Epithelial cell of esophagus (primary cell): ENCODE measurements at regions not wholly inside any gene's neighbourhood (a gene's known extent, or its start where the extent isn't known, plus 50 kb on each side); places are given as distances from the start of the nearest gene placed in this dataset.

Source experiments
- DNase-seq: peaks from one replicate; pipeline ENCODE4 v3.0.0; 2010; ENCODE audit warnings: low read depth
- H3K4me3 ChIP-seq: 2 replicates; pipeline ENCODE4 v1.5.1; 2011; ENCODE audit warnings: mild to moderate bottlenecking, low read length, control low read depth
- TF ChIP-seq, protein P1 (sequence below): IDR thresholded peaks from 2 replicates; pipeline ENCODE4 v1.5.1; 2011; ENCODE audit warnings: low read depth, mild to moderate bottlenecking, low read length, control low read depth, inconsistent platforms; ENCODE audit not compliant: insufficient read depth; ENCODE audit errors: missing control alignments

DNA sequence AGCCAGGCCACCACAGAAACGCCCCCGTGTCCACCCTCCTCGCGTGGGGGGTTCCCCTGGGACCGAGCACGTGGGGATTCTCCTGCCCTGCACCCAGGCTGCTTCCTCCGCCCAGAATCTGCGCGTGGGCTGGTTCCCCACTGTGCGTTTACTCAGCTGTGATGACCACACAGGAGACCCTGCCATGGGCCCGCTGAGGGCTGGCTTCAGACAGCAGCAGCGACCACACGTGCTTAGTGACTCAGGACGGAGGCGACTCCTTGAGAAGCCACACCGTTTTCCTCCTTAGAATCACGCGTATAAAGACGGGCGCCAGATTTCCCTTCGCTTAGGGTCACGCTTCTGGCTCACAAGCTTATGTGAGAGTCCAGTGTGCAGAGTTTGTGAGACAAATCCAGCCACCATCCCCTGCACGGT, 63.9 kb upstream of the PDE10A start:
- TF ChIP-seq, protein P1, sequence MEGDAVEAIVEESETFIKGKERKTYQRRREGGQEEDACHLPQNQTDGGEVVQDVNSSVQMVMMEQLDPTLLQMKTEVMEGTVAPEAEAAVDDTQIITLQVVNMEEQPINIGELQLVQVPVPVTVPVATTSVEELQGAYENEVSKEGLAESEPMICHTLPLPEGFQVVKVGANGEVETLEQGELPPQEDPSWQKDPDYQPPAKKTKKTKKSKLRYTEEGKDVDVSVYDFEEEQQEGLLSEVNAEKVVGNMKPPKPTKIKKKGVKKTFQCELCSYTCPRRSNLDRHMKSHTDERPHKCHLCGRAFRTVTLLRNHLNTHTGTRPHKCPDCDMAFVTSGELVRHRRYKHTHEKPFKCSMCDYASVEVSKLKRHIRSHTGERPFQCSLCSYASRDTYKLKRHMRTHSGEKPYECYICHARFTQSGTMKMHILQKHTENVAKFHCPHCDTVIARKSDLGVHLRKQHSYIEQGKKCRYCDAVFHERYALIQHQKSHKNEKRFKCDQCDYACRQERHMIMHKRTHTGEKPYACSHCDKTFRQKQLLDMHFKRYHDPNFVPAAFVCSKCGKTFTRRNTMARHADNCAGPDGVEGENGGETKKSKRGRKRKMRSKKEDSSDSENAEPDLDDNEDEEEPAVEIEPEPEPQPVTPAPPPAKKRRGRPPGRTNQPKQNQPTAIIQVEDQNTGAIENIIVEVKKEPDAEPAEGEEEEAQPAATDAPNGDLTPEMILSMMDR = no peak
- H3K4me3 ChIP-seq = no peak overlapping the region
- no peak for DNase-seq

- no peak for DNase-seq
- no peak overlapping the region for H3K4me3 ChIP-seq
- TF ChIP-seq, protein P1 = no peak
Measured at GRCh38 chr6:165726290-165726875, 63.3 kb upstream of the PDE10A start.

GRCh38 chr6:165725201-165725600, 62.2 kb upstream of the PDE10A start:
- no peak overlapping the region for H3K4me3 ChIP-seq
- no peak for DNase-seq
- TF ChIP-seq, protein P1 = no peak

- TF ChIP-seq, protein P1 = no peak
- DNase-seq = no peak
- H3K4me3 ChIP-seq = no peak overlapping the region
Measured at GRCh38 chr6:165723326-165723725, 60.3 kb upstream of the PDE10A start.

GRCh38 chr6:165722022-165722421, 59.0 kb upstream of the PDE10A start:
- DNase-seq = no peak
- no peak overlapping the region for H3K4me3 ChIP-seq
- TF ChIP-seq, protein P1 = no peak

GRCh38 chr6:165721356-165721755, 58.3 kb upstream of the PDE10A start:
- no peak for DNase-seq
- TF ChIP-seq, protein P1 = no peak
- H3K4me3 ChIP-seq = no peak overlapping the region

DNA sequence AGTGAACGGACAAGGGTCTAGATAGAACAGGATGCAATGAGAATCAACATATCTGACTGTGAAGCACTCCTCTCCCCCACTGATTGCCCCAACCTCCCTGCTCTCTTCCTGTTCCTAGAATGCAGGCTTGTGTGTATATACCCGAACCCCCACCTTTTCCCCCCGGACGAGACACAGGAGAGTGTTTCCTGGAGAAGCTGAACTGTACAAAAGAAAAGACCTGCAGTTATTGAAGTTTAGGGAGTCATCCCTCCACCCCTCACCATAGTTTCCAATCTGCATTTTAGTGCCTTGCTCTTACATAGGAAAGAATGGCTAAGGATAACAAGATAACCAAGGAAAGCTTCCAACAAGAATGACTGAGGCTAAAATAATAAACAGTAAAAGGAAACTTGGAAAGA, 55.5 kb upstream of the PDE10A start:
- no peak overlapping the region for H3K4me3 ChIP-seq
- no peak for DNase-seq
- TF ChIP-seq, protein P1 = no peak
